ENCODE measurements at regions not wholly inside any gene's neighbourhood (a gene's known extent, or its start where the extent isn't known, plus 50 kb on each side); places are given as distances from the start of the nearest gene placed in this dataset.

DNA sequence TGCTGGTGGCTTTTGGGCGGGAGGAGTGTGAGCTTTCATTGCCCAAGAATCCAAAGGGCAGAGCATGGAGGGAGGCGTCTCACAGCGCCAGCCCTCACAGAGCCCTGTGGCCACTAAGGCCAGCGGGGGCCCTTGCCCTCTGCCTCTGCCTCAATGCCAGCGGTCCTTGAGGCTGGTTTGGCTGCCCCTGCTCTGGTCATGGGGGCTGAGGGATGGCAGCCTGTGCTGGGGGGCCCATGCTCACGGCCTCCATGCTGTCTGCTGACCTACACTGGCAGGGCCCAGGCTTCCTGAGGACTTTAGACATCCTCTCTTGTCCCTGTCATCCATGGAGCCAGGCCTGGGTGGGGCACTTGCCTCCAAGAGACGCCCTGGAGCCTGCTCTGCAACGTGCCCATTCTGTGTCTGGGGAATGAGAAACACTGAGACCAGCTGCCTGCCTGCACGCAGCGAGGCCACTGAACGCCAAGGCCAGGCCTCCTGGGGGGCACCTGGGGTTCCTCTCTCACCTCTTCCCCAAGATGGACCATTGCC, 143.4 kb downstream of the KIF26A start:
- TF ChIP-seq, protein P1, sequence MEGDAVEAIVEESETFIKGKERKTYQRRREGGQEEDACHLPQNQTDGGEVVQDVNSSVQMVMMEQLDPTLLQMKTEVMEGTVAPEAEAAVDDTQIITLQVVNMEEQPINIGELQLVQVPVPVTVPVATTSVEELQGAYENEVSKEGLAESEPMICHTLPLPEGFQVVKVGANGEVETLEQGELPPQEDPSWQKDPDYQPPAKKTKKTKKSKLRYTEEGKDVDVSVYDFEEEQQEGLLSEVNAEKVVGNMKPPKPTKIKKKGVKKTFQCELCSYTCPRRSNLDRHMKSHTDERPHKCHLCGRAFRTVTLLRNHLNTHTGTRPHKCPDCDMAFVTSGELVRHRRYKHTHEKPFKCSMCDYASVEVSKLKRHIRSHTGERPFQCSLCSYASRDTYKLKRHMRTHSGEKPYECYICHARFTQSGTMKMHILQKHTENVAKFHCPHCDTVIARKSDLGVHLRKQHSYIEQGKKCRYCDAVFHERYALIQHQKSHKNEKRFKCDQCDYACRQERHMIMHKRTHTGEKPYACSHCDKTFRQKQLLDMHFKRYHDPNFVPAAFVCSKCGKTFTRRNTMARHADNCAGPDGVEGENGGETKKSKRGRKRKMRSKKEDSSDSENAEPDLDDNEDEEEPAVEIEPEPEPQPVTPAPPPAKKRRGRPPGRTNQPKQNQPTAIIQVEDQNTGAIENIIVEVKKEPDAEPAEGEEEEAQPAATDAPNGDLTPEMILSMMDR (IDR thresholded peaks at IDR 0.05) = no peak
- TF ChIP-seq POLR2A (IDR thresholded peaks at IDR 0.05; ENCODE audit: low read length) (no peak), SMC3 (IDR thresholded peaks at IDR 0.05) (no peak), RFX5 (IDR thresholded peaks at IDR 0.05) (no peak), PHF8 (IDR thresholded peaks at IDR 0.05; ENCODE audit: borderline replicate concordance, low read depth) (no peak)

All from A549 (cell line).